Activated T-cell treated with anti-CD3 and anti-CD28 coated beads for 1 hour (primary cell): ENCODE measurements at regions not wholly inside any gene's neighbourhood (a gene's known extent, or its start where the extent isn't known, plus 50 kb on each side); places are given as distances from the start of the nearest gene placed in this dataset.

Experiments
- DNase-seq: peaks from one replicate; pipeline ENCODE4 v3.0.0-alpha.2; 2020; ENCODE audit warnings: low read depth

GRCh38 chr2:165033402-165033801 is 78.1 kb upstream of the SLC38A11 start:
- no peak for DNase-seq

- no peak for DNase-seq
These were observed 77.2 kb upstream of the SLC38A11 start for GRCh38 chr2:165032559-165032958.

GRCh38 chr2:165024199-165024598 is 68.9 kb upstream of the SLC38A11 start:
- no peak for DNase-seq

GRCh38 chr2:165022781-165023180 is 67.5 kb upstream of the SLC38A11 start:
- DNase-seq = no peak

- no peak for DNase-seq
These were observed 62.8 kb upstream of the SLC38A11 start for GRCh38 chr2:165017966-165018596.

- no peak for DNase-seq
These were observed 61.6 kb upstream of the SLC38A11 start for GRCh38 chr2:165016772-165017411.

- peak; percentile 35 for DNase-seq
These were observed 59.8 kb upstream of the SLC38A11 start for GRCh38 chr2:165015052-165015642.

- no peak for DNase-seq
These were observed 58.8 kb upstream of the SLC38A11 start for GRCh38 chr2:165013944-165014619.

GRCh38 chr2:165011199-165011598 is 55.9 kb upstream of the SLC38A11 start:
- no peak for DNase-seq

- DNase-seq = no peak
These were observed 55.2 kb upstream of the SLC38A11 start for GRCh38 chr2:165010556-165010955.

- no peak for DNase-seq
These were observed 54.1 kb upstream of the SLC38A11 start for GRCh38 chr2:165009466-165009865.

- DNase-seq = no peak
These were observed 53.5 kb upstream of the SLC38A11 start for GRCh38 chr2:165008730-165009315.

- no peak for DNase-seq
These were observed 51.9 kb upstream of the SLC38A11 start for GRCh38 chr2:165007161-165007744.
